SK-N-SH (cell line): ENCODE measurements at regions not wholly inside any gene's neighbourhood (a gene's known extent, or its start where the extent isn't known, plus 50 kb on each side); places are given as distances from the start of the nearest gene placed in this dataset.

Source experiments
- CTCF ChIA-PET: fragments of 300-600, 350-600 bp; formaldehyde crosslinking; extraction: SDS; loops from one replicate; lab custom pipeline; 2021; lab: Yijun Ruan, JAX
- POLR2A ChIA-PET: fragments of 350-600 bp; sonication (Branson Sonifier 250); formaldehyde crosslinking; extraction: SDS; loops from one replicate; lab custom pipeline; 2020; ENCODE audit warnings: antibody characterized with exemption, inconsistent platforms; lab: Yijun Ruan, JAX
- DNase-seq: peaks from one replicate; pipeline ENCODE4 v3.0.0; 2012
- H2AFZ ChIP-seq: fragments of 200-600 bp; sonication (generic); 2 replicates; pipeline ENCODE4 v1.8.1; 2016; ENCODE audit warnings: antibody characterized with exemption, mild to moderate bottlenecking, low read depth
- H3F3A ChIP-seq: fragments of 200-600 bp; sonication (generic); replicated peaks from 2 replicates; pipeline ENCODE3; 2016; ENCODE audit warnings: antibody characterized with exemption, mild to moderate bottlenecking; ENCODE audit not compliant: insufficient read depth
- H3K27ac ChIP-seq, 2 experiments: fragments of 200-500 bp in 1 of 2; fragments of 200-600 bp in 1 of 2; sonication (Bioruptor generic) in 1 of 2; sonication (generic), shearing (Covaris generic) in 1 of 2; 2 replicates each; pipeline versions ENCODE4 v1.5.1 to v1.6.1; 2014 to 2016; ENCODE audit warnings: low read depth in 2 of 2, inconsistent platforms in 1 of 2, low read length in 1 of 2, mild to moderate bottlenecking in 1 of 2, mixed read lengths in 1 of 2
- H3K27me3 ChIP-seq: fragments of 200-600 bp; sonication (generic), shearing (Covaris generic); 2 replicates; pipeline ENCODE4 v1.6.1; 2016; ENCODE audit warnings: mixed run types; ENCODE audit not compliant: insufficient read depth
- H3K36me3 ChIP-seq, 2 experiments: fragments of 200-500 bp in 1 of 2; fragments of 200-600 bp in 1 of 2; sonication (Bioruptor generic) in 1 of 2; sonication (generic) in 1 of 2; replicated peaks in 1 of 2; 2 replicates each; pipeline versions ENCODE3 to v1.5.1; 2014 to 2016; ENCODE audit warnings: low read length in 1 of 2, mild to moderate bottlenecking in 1 of 2; ENCODE audit not compliant: insufficient read depth in 2 of 2, control insufficient read depth in 1 of 2
- H3K4me1 ChIP-seq, 2 experiments: fragments of 200-500 bp in 1 of 2; fragments of 200-600 bp in 1 of 2; sonication (Bioruptor generic) in 1 of 2; sonication (generic), shearing (Covaris generic) in 1 of 2; 2 replicates each; pipeline versions ENCODE4 v1.5.1 to v1.6.1; 2014 to 2016; ENCODE audit warnings: low read depth in 1 of 2, low read length in 1 of 2, mixed run types in 1 of 2; ENCODE audit not compliant: insufficient read depth in 2 of 2, control insufficient read depth in 1 of 2
- H3K4me2 ChIP-seq: fragments of 200-600 bp; sonication (generic), shearing (Covaris generic); 2 replicates; pipeline ENCODE4 v1.6.1; 2017; ENCODE audit warnings: mixed run types
- H3K4me3 ChIP-seq, 2 experiments: fragments of 200-500 bp in 1 of 2; fragments of 200-600 bp in 1 of 2; sonication (Bioruptor generic) in 1 of 2; sonication (generic), shearing (Covaris generic) in 1 of 2; 2 replicates each; pipeline versions ENCODE4 v1.5.1 to v1.8.1; 2014 to 2016; ENCODE audit warnings: low read depth in 2 of 2, inconsistent platforms in 1 of 2, low read length in 1 of 2, mild to moderate bottlenecking in 1 of 2, mixed read lengths in 1 of 2, moderate library complexity in 1 of 2
- H3K79me2 ChIP-seq: fragments of 200-600 bp; sonication (generic); 2 replicates; pipeline ENCODE4 v1.8.1; 2017; ENCODE audit warnings: mild to moderate bottlenecking; ENCODE audit not compliant: insufficient read depth
- H3K9ac ChIP-seq: fragments of 200-600 bp; sonication (generic); 2 replicates; pipeline ENCODE4 v1.6.1; 2017; ENCODE audit warnings: mixed run types
- H3K9me2 ChIP-seq: fragments of 200-600 bp; sonication (generic); 2 replicates; pipeline ENCODE4 v1.6.1; 2017; ENCODE audit warnings: mixed run types
- H3K9me3 ChIP-seq: fragments of 200-600 bp; sonication (generic); 2 replicates; pipeline ENCODE4 v1.6.1; 2017; ENCODE audit warnings: mixed run types, mild to moderate bottlenecking, moderate library complexity
- H4K20me1 ChIP-seq: fragments of 200-600 bp; sonication (generic); 2 replicates; pipeline ENCODE4 v1.6.1; 2017; ENCODE audit warnings: mild to moderate bottlenecking, mixed run types; ENCODE audit not compliant: insufficient read depth
- ELF1 ChIP-seq: IDR thresholded peaks from 2 replicates; pipeline ENCODE4 v1.4.0; 2012
- EP300 ChIP-seq, 2 experiments: IDR thresholded peaks; 2 replicates each; pipeline versions ENCODE4 v1.4.0 to v1.6.1; 2012; ENCODE audit warnings: borderline replicate concordance in 1 of 2, low read depth in 1 of 2, low read length in 1 of 2
- EZH2phosphoT487 ChIP-seq: fragments of 200-600 bp; sonication (generic); IDR thresholded peaks from 2 replicates; pipeline ENCODE4 v1.6.1; 2017; ENCODE audit warnings: low read depth, mixed run types, mild to moderate bottlenecking, antibody characterized with exemption, moderate library complexity, borderline replicate concordance
- FOXJ3 ChIP-seq: sonication (generic); formaldehyde crosslinking; IDR thresholded peaks from 2 replicates; pipeline ENCODE4 v1.5.1; 2020; ENCODE audit warnings: mild to moderate bottlenecking, missing genetic modification reagents
- GATA2 ChIP-seq: sonication (generic); formaldehyde crosslinking; IDR thresholded peaks from 2 replicates; pipeline ENCODE4 v1.5.0; 2020; ENCODE audit warnings: mild to moderate bottlenecking, missing genetic modification reagents
- IRF3 ChIP-seq: fragments of 150-350 bp; IDR thresholded peaks from 2 replicates; pipeline ENCODE4 v1.6.1; 2016; ENCODE audit warnings: mild to moderate bottlenecking, low read depth, low read length
- JUND ChIP-seq: IDR thresholded peaks from 2 replicates; pipeline ENCODE4 v1.4.0; 2012
- MEF2A ChIP-seq: IDR thresholded peaks from 2 replicates; pipeline ENCODE4 v1.4.0; 2012; ENCODE audit warnings: low read depth, borderline replicate concordance
- MXI1 ChIP-seq: IDR thresholded peaks from 2 replicates; pipeline ENCODE4 v1.6.1; 2012; ENCODE audit warnings: mild to moderate bottlenecking, low read depth, low read length, improper control_type of control experiment
- NFIC ChIP-seq: IDR thresholded peaks from 2 replicates; pipeline ENCODE4 v1.4.0; 2012; ENCODE audit warnings: borderline replicate concordance
- NRF1 ChIP-seq: IDR thresholded peaks from 2 replicates; pipeline ENCODE4 v1.6.1; 2012; ENCODE audit warnings: low read depth, mild to moderate bottlenecking, low read length
- PBX3 ChIP-seq: IDR thresholded peaks from 2 replicates; pipeline ENCODE4; 2012
- POLR2AphosphoS5 ChIP-seq: IDR thresholded peaks from 2 replicates; pipeline ENCODE4 v1.6.1; 2012; ENCODE audit warnings: low read depth, low read length
- RAD21 ChIP-seq: IDR thresholded peaks from 2 replicates; pipeline ENCODE4 v1.6.1; 2012; ENCODE audit warnings: mild to moderate bottlenecking, low read length
- SIN3A ChIP-seq: IDR thresholded peaks from 2 replicates; pipeline ENCODE4 v1.6.1; 2012; ENCODE audit warnings: low read depth, mild to moderate bottlenecking, low read length, moderate library complexity, borderline replicate concordance
- SMC3 ChIP-seq: IDR thresholded peaks from 2 replicates; pipeline ENCODE4 v1.6.1; 2012; ENCODE audit warnings: low read depth, low read length, improper control_type of control experiment
- TCF12 ChIP-seq: IDR thresholded peaks from 2 replicates; pipeline ENCODE4 v1.4.0; 2012
- YY1 ChIP-seq: IDR thresholded peaks from 2 replicates; pipeline ENCODE4 v1.4.0; 2012; ENCODE audit warnings: low read depth, mild to moderate bottlenecking
- WGBS: methylation state at CpG from one replicate; pipeline ENCODE4 v1.1.6; 2017; ENCODE audit warnings: low lambda C conversion rate; 5-methylcytosine and 5-hydroxymethylcytosine counted together
- TF ChIP-seq, protein P1 (sequence below): IDR thresholded peaks from 2 replicates; pipeline ENCODE4 v1.4.0; 2012; ENCODE audit warnings: low read depth
- TF ChIP-seq, protein P2 (sequence below): fragments of 150-350 bp; IDR thresholded peaks from 2 replicates; pipeline ENCODE4 v1.6.1; 2017; ENCODE audit warnings: antibody characterized with exemption, low read length, low read depth, borderline replicate concordance

DNA sequence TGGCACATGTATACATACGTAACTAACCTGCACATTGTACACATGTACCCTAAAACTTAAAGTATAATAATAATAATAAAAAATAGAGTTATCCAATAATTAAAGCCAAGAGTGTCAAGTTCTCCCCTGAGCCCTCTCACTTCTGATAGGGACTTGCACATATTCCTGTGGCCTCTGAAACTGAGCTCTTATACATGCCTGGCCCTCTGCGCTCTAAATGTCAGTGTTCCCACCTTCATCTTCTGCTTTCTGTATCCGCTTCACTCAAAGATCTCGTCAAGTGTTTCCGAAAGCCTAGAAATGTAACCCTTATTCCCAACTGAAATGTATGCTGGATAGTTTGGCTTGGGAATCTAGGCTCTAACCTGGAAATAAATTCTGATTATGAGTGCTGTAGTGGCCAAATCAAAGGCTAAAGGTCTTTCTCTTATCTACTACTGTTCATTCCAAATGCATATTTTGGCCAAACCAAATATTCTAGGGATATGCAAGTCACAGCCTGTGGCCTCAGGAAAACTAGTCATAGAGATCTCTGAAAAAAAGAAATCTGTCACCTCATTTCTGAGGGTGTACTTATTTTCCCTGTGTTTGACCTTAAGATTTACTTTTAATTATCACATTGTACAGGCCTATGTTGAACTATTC, 99.5 kb upstream of the LYPLAL1 start:
- H3K79me2 ChIP-seq: no peaks in the 10 kb centered on the region
- H3K4me2 ChIP-seq: no peak overlapping the region
- DNase-seq: no peak
- H2AFZ ChIP-seq: no peak overlapping the region
- H3K9me2 ChIP-seq: no peaks in the 10 kb centered on the region
- no peaks in the 10 kb centered on the region for H3F3A ChIP-seq
- no peaks in the 10 kb centered on the region; a peak in 1 of 4 replicates for H3K4me1 ChIP-seq
- no peak for TF ChIP-seq JUND
- TF ChIP-seq NFIC: no peak
- no peak for TF ChIP-seq TCF12
- TF ChIP-seq EZH2phosphoT487: no peak
- TF ChIP-seq IRF3: no peak
- TF ChIP-seq FOXJ3 (CRISPR knock-in tag): no peak
- TF ChIP-seq MXI1: no peak
- TF ChIP-seq GATA2 (CRISPR knock-in tag): no peak
- TF ChIP-seq NRF1: no peak
- no peak for TF ChIP-seq POLR2AphosphoS5
- TF ChIP-seq MEF2A: no peak
- no peak for TF ChIP-seq PBX3
- TF ChIP-seq SMC3: no peak
- TF ChIP-seq, protein P1, sequence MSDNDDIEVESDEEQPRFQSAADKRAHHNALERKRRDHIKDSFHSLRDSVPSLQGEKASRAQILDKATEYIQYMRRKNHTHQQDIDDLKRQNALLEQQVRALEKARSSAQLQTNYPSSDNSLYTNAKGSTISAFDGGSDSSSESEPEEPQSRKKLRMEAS: no peak
- no peak for TF ChIP-seq EP300 (IDR thresholded peaks at IDR 0.05; ENCODE audit: borderline replicate concordance in 1 of 2, low read depth in 1 of 2, low read length in 1 of 2)
- TF ChIP-seq SIN3A: no peak
- no peak for TF ChIP-seq RAD21
- TF ChIP-seq, protein P2, sequence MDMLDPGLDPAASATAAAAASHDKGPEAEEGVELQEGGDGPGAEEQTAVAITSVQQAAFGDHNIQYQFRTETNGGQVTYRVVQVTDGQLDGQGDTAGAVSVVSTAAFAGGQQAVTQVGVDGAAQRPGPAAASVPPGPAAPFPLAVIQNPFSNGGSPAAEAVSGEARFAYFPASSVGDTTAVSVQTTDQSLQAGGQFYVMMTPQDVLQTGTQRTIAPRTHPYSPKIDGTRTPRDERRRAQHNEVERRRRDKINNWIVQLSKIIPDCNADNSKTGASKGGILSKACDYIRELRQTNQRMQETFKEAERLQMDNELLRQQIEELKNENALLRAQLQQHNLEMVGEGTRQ: no peak
- no peak for TF ChIP-seq ELF1
- no peak for TF ChIP-seq YY1
- ChIA-PET CTCF (no interaction called here), POLR2A (no interaction called here)
- no peak overlapping the region for H3K9ac ChIP-seq
- H3K4me3 ChIP-seq: no peak overlapping the region
- WGBS: 88% methylated on average over 5 of the region's 5 CpGs
- no peaks in the 10 kb centered on the region for H3K36me3 ChIP-seq
- H3K9me3 ChIP-seq: no peaks in the 10 kb centered on the region
- no peaks in the 10 kb centered on the region for H3K27me3 ChIP-seq
- H3K27ac ChIP-seq: no peak overlapping the region
- no peaks in the 10 kb centered on the region for H4K20me1 ChIP-seq
